GM19438 (cell line): ENCODE measurements at regions not wholly inside any gene's neighbourhood (a gene's known extent, or its start where the extent isn't known, plus 50 kb on each side); places are given as distances from the start of the nearest gene placed in this dataset.

Experiments
- ATAC-seq: cut with Tn5 transposase; IDR thresholded peaks from one replicate; pipeline ENCODE4 v1.9.1; 2021; ENCODE audit warnings: low read depth; ENCODE audit not compliant: unreplicated experiment

DNA sequence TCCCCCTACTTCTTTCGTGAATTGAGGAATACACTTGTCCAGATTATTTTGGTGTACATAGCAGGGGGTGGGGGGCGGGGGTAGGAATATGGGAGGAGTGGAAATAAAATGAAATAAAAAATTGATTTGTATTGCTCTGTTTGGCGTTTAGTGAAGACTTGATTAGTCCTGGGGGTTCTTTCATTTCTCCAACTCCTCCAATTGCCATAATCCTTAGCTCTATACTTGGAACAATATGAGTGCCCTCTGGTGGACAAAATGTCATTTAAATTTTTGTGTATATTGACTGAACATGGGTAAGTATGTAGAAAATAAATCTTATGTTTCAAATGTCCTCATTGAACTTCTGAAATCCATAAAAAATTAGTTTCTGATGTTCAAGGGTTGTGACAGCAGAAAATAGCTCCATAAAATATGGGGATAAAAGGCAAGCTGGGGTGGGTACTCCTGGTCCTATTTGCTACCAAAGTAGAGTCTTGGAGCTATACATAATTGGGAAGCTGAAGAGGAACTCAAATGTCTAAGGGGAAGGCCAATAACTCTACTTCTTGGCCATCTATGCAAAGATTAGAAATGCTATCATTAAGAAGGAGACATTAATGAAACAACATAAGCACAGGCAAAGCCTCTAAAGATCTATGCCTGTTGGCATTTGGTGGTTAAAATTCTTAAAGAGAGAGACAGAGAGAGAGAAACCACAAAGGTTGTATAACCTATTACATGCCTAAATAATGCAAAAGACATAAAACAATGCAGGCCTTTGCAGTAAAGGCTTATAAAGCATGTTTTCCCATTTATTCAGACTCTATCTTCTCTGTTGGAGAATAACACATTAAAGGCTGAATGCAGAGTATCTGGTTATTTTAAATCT lies 421.6 kb downstream of the METTL15 start:
- ATAC-seq: no peak

DNA sequence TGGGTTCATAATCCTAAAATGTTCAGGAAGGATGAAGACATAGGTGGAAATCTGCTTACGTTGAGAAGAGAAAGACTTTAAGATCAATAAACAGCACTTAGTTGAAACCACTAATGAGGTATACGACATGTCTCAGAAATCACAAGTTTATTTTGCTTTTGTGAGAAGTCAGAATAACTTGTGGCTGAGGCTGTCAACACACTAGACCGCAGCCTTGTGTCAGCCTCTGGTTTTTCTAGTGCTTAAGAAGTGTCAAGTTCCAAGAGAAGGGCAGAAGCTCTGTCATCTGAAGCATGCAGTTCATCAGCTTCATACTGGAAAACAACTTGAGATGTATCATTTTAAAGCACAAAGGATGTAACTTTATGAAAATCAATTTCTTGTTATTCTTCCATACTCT lies 420.9 kb downstream of the METTL15 start:
- ATAC-seq: no peak

DNA sequence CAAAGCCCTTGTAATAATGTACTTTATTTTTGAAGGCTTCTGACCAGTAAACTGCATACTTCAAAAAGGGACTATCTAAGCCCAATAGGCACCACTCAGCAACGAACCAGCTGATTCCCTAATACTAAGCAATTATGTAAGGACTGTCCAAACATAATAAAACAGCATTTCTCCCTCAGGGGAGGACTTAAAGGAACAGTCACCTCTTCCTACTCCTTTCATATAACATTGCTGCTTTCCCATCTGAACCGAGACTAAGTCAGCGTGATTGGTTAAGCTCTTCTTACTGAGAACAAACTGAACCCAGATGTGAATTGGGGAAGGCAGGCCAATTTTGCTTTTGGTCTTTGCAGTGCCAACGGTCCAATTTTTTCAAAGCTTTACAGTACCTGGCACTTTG lies 420.0 kb downstream of the METTL15 start:
- no peak for ATAC-seq

DNA sequence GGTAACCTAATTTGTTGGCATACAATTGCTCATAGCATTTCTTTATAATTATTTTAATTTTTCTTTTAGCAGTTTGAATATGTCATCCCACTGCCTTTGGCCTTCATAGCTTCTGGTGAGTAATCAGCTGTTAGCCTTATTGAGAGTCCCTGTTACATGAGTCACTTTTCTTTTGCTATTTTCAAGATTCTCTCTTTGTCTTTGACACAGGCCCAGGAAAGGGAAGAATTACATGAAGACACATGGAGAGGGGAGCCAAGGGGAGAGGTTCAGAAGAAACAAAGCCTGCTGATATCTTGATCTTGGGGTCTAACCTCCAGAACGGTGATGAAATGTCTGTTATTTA lies 418.2 kb downstream of the METTL15 start:
- no peak for ATAC-seq

DNA sequence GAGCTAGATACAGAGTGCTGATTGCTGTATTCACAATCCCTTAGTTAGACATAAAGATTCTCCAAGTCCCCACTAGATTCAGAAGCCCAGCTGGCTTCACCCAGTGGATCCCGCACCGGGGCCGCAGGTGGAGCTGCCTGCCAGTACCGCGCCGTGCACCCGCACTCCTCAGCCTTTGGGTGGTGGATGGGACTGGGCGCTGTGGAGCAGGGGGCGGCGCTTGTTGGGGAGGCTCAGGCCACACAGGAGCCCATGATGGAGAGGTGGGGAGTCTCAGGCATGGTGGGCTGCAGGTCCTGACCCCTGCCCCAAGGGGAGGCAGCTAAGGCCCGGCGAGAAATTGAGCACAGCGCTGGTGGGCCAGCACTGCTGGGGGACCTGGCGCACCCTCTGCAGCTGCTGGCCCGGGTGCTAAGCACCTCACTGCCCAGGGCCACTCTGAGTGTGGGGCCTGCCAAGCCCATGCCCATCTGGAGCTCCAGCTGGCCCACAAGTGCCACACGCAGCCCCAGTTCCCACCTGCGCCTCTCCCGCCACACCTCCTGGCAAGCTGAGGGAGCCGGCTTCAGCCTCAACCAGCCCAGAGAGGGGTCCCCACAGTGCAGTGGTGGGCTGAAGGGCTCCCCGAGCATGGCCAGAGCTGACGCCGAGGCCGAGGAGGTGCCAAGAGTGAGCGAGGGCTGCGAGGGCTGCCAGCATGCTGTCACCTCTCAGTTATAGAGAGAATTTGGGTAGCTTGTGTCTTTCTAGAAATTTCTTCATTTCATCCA lies 417.6 kb downstream of the METTL15 start:
- ATAC-seq: no peak

DNA sequence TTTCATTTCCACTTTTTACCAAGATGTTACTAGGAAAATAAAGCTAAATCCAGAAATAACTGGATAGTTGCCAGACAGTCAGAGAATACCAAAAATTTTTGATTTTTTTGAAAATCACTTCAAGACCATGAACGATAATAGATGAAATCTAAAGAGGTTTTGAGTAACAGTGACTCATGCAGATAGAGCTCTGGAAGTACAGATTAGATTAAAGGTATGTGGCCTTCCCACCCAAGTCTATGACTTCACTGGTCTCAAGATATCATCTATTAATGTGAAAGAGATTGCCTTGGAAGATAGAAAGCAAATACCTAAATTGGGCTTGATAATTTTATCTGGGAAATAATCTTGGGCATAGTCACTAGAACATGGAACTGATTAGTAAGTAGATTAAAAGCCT lies 415.9 kb downstream of the METTL15 start:
- ATAC-seq: no peak

DNA sequence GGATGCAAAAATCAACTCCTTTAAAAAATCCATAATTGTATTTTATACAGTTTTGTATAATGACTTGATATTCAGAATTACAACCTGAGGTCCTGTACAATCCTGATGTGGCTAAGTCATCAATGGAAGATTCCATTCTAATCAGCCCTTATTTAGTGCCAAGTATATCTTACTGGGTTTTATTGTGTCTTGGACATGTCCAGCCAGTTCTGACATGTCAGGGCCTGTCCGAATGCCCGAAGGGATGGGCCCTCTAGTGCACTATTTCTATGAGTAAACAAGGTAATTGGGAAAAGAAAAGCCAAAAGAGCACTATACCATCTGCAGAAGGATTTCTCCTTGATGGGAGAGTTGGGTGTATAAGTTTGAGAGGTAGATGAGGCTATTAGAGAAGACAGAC lies 412.9 kb downstream of the METTL15 start:
- ATAC-seq: no peak

DNA sequence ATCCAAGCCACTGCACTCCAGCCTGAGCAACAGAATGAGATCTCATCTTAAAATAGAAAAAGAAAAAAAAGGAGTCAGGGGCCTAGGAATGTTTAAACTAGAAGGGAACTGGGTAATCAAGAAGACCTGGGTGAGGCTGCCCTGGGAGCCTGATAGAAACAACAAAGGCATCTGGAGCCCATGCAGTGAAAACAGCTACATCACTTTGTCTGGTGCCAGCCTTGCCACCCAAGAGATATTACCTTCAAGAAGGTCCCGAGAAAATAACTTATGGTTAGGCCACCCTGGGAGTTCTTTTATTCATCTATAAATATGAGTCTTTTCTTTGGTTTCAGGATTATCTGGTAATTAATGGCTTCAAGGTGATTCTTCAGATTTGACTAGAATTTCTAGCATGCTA lies 412.1 kb downstream of the METTL15 start:
- no peak for ATAC-seq

DNA sequence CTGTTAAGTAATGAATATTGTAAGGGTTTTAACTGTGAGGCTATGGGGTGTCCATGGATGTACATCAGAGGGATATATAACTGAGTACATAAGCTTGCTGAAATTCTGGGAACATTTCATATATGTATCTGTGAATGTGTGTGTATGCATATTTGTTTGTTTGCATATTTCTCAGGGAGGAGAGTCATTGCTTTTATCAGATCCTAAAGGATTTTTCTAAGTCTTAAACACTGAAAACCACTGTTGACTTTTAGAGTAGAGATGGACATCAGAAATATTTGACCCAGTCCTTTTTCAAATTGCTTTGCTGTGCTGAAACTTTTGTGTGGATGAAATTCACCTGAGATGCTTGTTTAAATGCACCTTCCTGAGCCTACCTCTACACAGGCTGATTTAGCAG lies 410.6 kb downstream of the METTL15 start:
- no peak for ATAC-seq

DNA sequence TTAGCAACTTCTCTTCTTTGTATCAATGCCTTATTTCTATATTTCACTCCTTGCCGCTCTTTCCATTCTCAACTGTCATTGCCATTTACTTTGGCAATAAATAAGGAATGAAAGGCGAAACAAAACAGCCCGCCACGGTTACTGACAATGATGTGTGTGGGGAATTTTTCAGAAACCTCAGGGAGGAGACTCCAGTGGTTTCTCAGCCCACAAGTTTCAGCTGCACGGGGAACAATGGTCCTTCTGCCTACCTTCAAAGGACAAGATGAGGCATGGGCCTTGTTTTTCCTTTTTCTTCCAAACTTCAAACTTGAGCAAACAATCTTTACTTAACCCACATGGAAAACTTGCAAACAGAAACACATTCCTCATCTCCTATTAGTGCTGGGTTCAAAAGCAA lies 409.4 kb downstream of the METTL15 start:
- ATAC-seq: no peak

DNA sequence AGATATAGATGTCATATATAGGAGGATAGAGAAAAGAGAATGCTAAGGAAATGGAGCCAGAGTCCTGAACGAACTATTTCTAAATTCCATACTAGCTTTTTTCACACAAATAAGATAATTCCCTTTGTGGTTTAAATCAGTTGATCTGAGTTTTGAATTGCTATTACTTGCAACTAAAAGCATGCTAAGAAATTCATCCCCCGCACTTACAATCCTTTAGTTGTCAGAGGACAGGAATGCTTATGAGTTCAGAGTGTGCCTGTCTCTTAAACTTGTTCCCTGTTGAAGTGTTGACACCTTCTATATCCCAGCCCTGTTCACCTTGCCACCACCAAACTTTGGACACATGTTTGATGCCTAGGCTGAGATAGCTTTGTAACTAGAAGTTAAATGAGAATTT lies 406.2 kb downstream of the METTL15 start:
- ATAC-seq: no peak

DNA sequence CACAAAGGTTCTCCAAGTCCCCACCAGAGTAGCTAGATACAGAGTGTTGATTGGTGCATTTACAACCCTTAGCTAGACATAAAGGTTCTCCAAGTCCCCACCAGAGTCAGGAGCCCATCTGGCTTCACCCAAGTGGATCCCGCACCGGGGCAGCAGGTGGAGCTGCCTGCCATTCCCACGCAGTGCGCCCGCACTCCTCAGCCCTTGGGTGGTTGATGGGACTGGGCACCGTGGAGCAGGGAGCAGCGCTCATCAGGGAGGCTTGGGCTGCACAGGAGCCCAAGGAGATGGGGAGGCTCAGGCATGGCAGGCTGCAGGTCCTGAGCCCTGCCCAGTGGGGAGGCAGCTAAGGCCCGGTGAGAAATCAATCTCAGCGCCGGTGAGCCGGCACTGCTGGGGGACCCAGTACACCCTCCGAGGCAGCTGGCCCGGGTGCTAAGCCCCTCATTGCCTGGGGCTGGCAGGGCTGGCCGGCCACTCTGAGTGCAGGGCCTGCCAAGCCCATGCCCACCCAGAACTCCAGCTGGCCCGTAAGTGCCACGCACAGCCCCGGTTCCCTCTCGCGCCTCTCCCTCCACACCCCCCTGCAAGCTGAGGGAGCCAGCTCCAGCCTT lies 404.1 kb downstream of the METTL15 start:
- no peak for ATAC-seq

DNA sequence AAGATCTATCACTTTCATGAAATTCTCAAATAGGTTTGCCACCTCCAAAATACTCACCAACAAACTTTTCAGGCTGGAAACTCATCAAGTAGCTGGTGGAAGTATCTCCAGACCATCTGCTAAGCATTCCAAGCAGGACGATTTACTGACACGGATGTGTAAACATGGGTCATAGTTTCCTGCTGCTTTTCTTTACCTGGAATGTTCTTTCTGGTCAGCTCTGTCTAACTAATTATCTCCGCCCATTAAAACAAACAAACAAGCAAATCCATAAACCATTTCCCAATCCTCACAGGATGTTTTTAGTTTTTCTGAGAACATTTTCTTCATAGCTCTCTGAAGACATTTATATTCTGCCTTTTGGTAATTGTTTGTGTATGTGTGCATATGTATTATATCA lies 397.0 kb downstream of the METTL15 start:
- no peak for ATAC-seq

DNA sequence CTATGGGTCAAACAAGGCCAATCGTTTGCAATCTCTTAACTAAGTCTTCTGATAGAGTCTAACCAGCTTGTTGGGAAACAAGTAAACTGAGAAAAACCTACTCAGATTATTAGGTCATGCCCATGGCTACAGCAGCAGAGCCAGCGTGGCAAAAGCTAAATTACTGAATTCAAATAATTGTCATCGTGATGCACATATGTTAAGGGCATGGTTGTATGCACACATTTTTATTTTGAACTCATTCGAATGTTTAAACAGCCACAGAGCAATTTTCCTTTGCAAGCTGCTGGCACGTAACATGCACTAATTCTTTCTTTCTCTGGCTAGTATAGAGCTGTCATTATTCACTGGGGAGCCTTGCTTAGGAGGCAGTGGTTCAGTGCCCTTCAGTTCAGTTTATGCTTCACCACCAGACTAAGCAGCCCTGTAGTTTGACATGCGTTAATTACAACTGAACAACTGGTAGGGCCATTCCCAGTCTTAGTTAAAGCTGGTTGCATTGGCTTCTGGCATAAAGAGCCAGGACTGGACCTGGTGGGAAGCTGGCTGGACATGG lies 396.4 kb downstream of the METTL15 start:
- ATAC-seq: no peak

DNA sequence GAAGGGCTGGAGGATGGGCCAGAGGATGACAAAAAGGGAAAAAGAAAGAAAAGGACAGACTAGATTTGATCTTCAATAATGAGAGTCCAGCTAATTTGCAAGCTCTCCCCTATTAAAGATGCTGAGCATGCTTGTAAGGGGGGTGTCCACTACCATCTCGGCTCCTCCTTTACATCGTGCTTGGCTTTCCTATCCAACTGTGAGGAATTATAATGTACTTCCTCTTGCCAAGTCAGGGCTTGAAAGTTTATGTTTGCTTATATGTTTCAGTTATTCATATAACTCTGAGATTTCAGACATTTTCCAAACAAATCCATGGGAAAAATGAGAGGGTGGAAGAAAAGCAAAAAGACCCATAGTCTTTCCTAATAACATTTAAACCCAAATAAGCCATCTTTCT lies 387.1 kb downstream of the METTL15 start:
- no peak for ATAC-seq

DNA sequence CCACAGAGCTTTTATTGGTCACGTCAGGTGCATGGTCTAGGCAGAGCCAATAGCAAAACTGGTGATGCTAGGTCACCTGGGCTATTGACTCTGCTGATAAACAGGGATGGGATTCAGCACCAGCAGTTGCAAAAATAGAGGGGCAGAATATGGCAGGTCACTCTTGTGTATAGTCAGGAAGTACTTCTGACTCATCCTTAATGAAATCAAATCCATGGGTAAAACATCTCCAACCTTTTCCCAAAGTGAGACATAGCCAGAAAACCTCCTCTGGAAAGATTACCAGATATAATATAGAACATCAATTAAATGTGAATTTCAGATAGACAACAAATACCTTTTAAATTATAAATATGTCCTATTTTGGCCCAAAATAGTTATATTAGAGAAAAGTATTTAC lies 383.2 kb downstream of the METTL15 start:
- no peak for ATAC-seq

DNA sequence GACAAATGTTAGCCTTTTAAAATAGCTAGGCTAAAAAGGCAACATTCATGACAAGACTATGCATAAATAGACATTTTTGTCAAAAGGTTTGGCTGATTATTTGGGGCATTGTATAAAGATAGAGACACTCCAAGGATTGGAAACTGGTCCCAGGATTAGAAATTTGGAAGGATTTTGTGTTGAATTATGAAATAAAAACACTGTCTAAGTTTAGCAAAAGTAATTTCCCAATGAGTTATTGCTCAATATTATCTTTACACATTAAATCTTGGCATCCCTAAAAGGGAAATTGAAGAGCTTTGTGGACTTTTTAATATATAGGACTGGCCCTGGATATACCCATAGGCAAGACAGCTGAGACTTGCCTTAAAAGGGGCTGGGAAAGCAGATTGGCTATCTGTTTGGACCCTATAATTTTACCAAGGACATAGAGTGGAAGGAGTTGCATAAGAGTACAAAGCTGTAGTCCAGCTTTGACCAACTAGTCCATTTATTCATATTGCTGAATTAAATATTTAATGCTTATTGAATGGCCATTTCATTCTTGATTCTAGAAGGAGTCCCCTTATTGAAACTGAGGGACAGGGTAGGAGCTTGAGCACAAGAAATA lies 382.7 kb downstream of the METTL15 start:
- ATAC-seq: no peak

DNA sequence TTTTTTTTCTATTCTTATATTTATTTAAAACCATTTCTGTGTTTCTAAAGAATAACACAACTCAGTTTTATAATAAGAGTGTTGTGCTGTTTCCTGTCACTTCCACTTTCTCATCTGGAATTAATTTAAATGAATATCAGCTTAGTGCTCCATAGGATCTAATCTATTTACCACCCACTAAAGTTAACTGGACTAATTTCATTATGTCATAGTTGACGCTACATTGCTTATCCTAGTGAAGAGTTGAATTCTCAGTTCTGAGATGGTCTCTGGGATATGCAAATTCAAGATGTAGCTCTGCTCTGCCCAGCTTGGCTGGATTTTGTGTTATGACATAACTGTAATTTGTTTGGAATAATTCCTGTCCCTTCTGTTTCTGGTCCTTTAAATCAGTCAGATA lies 380.1 kb downstream of the METTL15 start:
- no peak for ATAC-seq

DNA sequence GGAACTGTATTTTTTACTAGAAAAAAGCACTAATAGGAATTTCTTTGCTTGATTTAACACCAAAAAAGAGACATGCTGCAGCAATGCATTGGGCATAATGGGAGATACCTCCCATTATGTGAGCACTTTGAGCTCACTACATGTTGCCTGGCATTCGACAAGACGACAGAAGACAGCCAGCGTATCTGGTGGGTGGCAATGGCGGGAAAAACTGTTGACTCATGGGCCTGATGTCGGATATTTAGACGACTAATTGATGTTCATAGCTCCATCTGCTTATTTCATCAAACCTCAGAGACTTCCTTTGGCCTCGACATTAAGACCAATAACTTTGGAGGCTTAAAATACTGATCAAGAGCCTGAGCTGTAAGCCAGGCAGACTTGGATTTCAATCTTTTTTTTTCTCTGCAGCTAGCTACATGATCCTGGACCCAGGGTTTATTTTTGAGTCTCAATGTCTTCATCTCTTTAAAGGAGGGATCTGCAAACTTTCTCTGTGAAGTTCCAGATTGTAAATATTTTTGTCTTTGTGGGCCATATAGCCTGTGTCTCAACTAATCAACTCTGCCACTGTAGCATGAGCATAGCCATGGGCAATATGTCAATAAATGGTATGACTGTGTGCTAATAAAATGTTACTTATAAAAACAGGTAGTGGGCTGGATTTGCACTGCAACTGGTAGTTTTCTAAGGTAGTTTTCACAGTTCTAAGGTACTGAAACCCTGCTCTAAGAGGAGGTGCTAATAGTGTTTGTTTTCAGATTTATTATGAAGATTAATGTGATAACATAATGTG lies 375.1 kb downstream of the METTL15 start:
- no peak for ATAC-seq

DNA sequence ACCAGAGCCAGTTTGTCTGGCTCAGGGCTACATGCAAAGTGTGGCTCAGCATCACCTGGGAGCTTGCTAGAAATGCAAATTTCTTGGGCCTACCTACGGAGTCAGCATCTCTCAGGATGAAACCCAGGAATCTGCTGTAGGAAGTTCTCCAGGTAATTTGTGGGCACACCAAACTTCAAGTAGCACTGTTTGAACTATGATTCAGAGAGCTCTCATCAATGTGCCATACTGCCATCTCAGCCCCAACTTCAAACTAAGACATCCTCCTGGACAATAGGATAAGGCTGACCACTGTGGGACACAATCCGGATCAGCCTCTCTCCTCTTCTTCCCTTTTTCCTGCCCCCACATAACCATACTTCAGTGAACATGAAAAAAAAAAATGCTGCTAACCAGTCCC lies 374.5 kb downstream of the METTL15 start:
- ATAC-seq: no peak
